ENCODE measurements at regions not wholly inside any gene's neighbourhood (a gene's known extent, or its start where the extent isn't known, plus 50 kb on each side); places are given as distances from the start of the nearest gene placed in this dataset.

GRCh38 chr10:8531116-8531515 is 476.6 kb downstream of the GATA3 start:
- TF ChIP-seq CTCF (IDR thresholded peaks at IDR 0.05; ENCODE audit: low read length) (no peak), EZH2 (IDR thresholded peaks at IDR 0.05; ENCODE audit: borderline replicate concordance, low read length) (no peak)
